ENCODE measurements at regions not wholly inside any gene's neighbourhood (a gene's known extent, or its start where the extent isn't known, plus 50 kb on each side); places are given as distances from the start of the nearest gene placed in this dataset.

DNA sequence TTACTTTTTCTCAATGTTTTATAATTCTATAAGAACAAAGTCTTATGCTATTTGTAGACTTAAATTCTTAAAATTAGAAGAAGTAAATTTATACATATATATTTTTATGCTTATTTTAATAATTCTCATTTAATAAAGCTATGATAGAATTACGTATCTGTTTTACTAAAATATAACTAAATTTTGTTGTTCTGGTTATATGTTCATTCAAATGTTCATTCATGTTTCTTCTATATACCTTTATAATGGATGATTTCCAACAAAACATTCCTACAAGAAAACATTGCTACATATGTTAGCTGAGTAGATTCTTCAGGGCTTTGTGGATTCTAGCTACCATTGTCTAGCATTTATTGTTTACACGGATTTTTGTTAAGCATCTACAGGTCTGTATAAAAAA lies 634.3 kb upstream of the PCDH20 start:
- TF ChIP-seq ZFX (IDR thresholded peaks at IDR 0.05; ENCODE audit: borderline replicate concordance), result no peak
- TF ChIP-seq, protein P1, sequence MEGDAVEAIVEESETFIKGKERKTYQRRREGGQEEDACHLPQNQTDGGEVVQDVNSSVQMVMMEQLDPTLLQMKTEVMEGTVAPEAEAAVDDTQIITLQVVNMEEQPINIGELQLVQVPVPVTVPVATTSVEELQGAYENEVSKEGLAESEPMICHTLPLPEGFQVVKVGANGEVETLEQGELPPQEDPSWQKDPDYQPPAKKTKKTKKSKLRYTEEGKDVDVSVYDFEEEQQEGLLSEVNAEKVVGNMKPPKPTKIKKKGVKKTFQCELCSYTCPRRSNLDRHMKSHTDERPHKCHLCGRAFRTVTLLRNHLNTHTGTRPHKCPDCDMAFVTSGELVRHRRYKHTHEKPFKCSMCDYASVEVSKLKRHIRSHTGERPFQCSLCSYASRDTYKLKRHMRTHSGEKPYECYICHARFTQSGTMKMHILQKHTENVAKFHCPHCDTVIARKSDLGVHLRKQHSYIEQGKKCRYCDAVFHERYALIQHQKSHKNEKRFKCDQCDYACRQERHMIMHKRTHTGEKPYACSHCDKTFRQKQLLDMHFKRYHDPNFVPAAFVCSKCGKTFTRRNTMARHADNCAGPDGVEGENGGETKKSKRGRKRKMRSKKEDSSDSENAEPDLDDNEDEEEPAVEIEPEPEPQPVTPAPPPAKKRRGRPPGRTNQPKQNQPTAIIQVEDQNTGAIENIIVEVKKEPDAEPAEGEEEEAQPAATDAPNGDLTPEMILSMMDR (IDR thresholded peaks at IDR 0.05), result no peak
- H3K27ac ChIP-seq, result no peak overlapping the region

DNA sequence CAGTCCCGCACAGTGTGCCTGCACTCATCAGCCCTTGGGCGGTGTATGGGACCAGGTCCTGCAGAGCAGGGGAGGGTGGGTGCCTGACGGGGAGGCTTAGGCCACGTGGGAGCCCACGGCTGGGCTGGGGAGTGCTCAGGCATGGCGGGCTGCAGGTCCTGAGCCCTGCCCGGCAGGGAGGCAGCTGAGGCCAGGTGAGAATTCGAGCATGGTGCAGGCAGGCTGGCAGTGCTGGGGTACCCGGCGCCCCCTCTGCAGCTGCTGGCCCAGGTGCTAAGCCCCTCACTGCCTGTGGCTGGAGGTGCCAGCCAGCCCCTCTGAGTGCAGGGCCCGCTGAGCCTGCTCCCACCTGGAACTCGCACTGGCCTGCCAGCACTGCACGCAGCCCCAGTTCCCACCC lies 630.9 kb upstream of the PCDH20 start:
- TF ChIP-seq, protein P1 (IDR thresholded peaks at IDR 0.05), result no peak
- no peak for TF ChIP-seq ZFX (IDR thresholded peaks at IDR 0.05; ENCODE audit: borderline replicate concordance)
- no peak overlapping the region for H3K27ac ChIP-seq

DNA sequence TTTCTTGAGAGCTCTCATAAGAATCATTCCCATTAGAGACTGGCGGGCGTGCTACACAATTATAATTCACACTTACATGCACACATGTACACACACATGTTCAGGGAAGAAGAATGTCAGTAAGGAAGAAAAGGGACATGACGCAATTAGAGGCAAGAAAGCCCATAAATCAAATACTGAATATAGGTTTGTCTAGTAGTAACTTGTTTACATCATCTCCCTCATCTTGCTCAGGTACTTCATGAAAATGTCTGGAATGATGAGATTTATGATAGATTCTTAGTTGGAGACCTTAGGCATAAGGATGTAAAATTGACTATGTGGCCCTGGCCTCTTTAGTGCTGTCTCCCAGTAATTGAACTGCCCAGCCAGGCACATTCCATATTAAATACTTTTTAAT lies 628.0 kb upstream of the PCDH20 start:
- H3K27ac ChIP-seq, result no peak overlapping the region
- TF ChIP-seq, protein P1 (IDR thresholded peaks at IDR 0.05), result no peak
- TF ChIP-seq ZFX (IDR thresholded peaks at IDR 0.05; ENCODE audit: borderline replicate concordance), result no peak

DNA sequence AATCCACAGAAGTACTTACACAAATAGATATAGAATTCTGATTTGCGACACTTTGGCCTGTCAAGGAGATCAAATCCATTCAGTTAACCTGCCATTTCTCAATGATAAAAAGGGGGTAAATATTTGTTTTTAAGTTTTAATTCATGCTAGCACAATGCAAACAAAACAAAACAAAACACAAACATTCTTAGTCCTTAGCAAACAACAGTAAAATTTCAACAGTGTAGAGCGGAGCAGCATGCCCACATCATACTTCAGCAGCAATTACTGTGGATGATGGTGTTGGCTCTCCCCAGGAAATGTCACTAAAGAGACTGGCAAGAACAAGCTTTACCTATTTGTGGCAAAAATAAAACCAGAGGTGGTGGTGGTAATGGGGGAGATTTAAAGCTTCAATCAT lies 625.2 kb upstream of the PCDH20 start:
- no peak overlapping the region for H3K27ac ChIP-seq
- TF ChIP-seq ZFX (IDR thresholded peaks at IDR 0.05; ENCODE audit: borderline replicate concordance), result no peak
- TF ChIP-seq, protein P1 (IDR thresholded peaks at IDR 0.05), result no peak

DNA sequence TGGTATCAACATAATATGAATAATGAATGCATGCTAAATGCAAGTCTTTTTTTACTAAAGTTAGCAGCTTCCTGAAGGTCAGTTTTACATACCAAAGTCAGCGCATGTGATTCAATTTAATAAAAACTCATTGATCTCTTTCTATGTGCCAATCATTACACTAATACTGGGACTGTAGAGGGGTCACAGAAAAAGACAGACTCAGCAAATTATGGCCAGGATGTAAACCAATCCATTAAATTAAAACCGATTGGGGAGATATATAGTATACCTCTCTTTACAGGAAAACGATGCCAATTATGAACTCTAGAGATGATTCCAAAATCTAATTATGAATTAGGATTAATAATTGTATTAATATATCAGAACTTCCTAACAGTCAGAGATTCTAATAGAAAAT lies 624.4 kb upstream of the PCDH20 start:
- no peak overlapping the region for H3K27ac ChIP-seq
- TF ChIP-seq, protein P1 (IDR thresholded peaks at IDR 0.05), result no peak
- no peak for TF ChIP-seq ZFX (IDR thresholded peaks at IDR 0.05; ENCODE audit: borderline replicate concordance)

DNA sequence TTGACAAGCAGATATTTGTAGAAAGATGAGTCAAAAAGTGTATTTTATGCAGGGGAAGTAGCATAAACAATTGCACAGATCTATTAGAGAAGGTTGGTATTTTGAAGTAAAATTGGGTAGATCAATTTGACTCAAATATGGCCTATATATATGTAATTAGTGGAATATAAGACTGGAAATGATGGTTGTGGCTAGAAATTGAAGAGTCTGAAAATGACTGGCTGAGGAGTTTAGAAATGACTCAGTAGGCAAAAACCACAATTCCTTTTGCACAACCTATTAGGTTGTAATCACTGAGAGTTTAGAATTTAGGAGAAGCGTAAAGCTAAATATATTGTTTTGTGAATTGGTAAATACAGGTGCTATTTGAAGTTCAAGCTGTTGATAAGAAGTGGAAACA lies 622.6 kb upstream of the PCDH20 start:
- TF ChIP-seq ZFX (IDR thresholded peaks at IDR 0.05; ENCODE audit: borderline replicate concordance), result no peak
- TF ChIP-seq, protein P1 (IDR thresholded peaks at IDR 0.05), result no peak
- no peak overlapping the region for H3K27ac ChIP-seq

DNA sequence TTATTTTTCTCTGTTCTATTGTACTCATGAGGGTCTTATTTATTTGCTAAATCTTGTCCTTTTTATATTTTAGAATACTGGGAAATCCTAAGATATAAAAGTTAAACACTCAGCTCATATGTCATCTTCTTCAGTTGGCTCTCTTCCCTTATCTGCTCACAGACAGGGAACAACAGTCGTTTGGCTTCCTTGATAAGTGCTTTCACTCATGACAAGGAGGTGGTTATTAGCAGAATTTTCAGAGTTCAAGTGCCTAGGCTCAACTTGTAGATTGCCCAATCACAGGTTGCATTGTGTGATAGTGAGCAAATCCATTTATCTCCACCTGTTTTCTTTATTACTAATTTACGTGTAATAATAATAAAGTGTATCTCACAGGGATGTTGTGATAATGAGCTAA lies 620.3 kb upstream of the PCDH20 start:
- no peak for TF ChIP-seq ZFX (IDR thresholded peaks at IDR 0.05; ENCODE audit: borderline replicate concordance)
- TF ChIP-seq, protein P1 (IDR thresholded peaks at IDR 0.05), result no peak
- H3K27ac ChIP-seq, result no peak overlapping the region

All from 22Rv1 (cell line).